ENCODE measurements at regions not wholly inside any gene's neighbourhood (a gene's known extent, or its start where the extent isn't known, plus 50 kb on each side); places are given as distances from the start of the nearest gene placed in this dataset.

GRCh38 chr3:182527745-182528144 is 265.6 kb upstream of the ATP11B start:
- TF ChIP-seq EZH2phosphoT487 (IDR thresholded peaks at IDR 0.05; ENCODE audit: borderline replicate concordance, low read length) (no peak), CTCF (IDR thresholded peaks at IDR 0.05; ENCODE audit: low read depth, low read length, poor library complexity, severe bottlenecking) (no peak)
